CD4-positive, CD25-positive, alpha-beta regulatory T cell (primary cell): ENCODE measurements at regions not wholly inside any gene's neighbourhood (a gene's known extent, or its start where the extent isn't known, plus 50 kb on each side); places are given as distances from the start of the nearest gene placed in this dataset.
A peak's percentile ranks its signal among the peaks of the same experiment; 100 is the strongest.
"Not testable (repeated sequence)": the region's sequence is repeated elsewhere in the genome, so short reads cannot be mapped to it uniquely, and the experiment has no call there.

Experiments used
- ATAC-seq, 2 donors: fragments of 150-1000 bp; cut with Tn5 transposase; one replicate each; pipeline ENCODE4 v1.10.0; 2021; ENCODE audit warnings: low read depth in 2 of 2, moderate number of reproducible peaks in 2 of 2, moderate library complexity in 1 of 2
- DNase-seq, 3 donors: peaks; one replicate each; pipeline versions ENCODE4 v3.0.0 to v3.0.0-alpha.2; 2012 to 2022; ENCODE audit warnings: mixed read lengths in 1 of 3
- H3K27ac ChIP-seq: one replicate; pipeline ENCODE4 v1.7.0; 2013; ENCODE audit warnings: mild to moderate bottlenecking, low read length; ENCODE audit not compliant: insufficient read depth, poor library complexity, severe bottlenecking
- H3K27me3 ChIP-seq: one replicate; pipeline ENCODE4 v1.7.0; 2013; ENCODE audit warnings: low read length; ENCODE audit not compliant: control insufficient read depth, insufficient read depth
- H3K36me3 ChIP-seq: one replicate; pipeline ENCODE4 v1.7.0; 2013; ENCODE audit warnings: mild to moderate bottlenecking, low read length, moderate library complexity; ENCODE audit not compliant: control insufficient read depth, insufficient read depth
- H3K4me1 ChIP-seq: 2 replicates; pipeline ENCODE4 v1.7.0; 2013; ENCODE audit warnings: mild to moderate bottlenecking, low read length; ENCODE audit not compliant: insufficient read depth, control insufficient read depth, poor library complexity, severe bottlenecking
- H3K4me3 ChIP-seq: one replicate; pipeline ENCODE4 v1.7.0; 2013; ENCODE audit warnings: low read depth, mild to moderate bottlenecking, low read length, moderate library complexity
- H3K9me3 ChIP-seq, 2 experiments: 1 replicate in 1 of 2; 2 replicates in 1 of 2; pipeline ENCODE4 v1.7.0; 2013; ENCODE audit warnings: low read length in 2 of 2, mild to moderate bottlenecking in 1 of 2, moderate library complexity in 1 of 2; ENCODE audit not compliant: control insufficient read depth in 2 of 2
- H3K27ac Mint-ChIP-seq, 3 donors: one replicate each; pipeline ENCODE4 v1.8.0; 2020 to 2022; ENCODE audit warnings: mild to moderate bottlenecking in 3 of 3, mixed read lengths in 3 of 3, moderate library complexity in 2 of 3
- H3K27me3 Mint-ChIP-seq: one replicate; pipeline ENCODE4 v1.8.0; 2022; ENCODE audit warnings: mild to moderate bottlenecking, mixed read lengths
- H3K36me3 Mint-ChIP-seq: one replicate; pipeline ENCODE4 v1.8.0; 2020; ENCODE audit warnings: mixed read lengths
- H3K4me1 Mint-ChIP-seq, 4 donors: one replicate each; pipeline ENCODE4 v1.8.0; 2020 to 2022; ENCODE audit warnings: mixed read lengths in 4 of 4, mild to moderate bottlenecking in 1 of 4
- H3K4me3 Mint-ChIP-seq, 4 donors: one replicate each; pipeline ENCODE4 v1.8.0; 2020 to 2022; ENCODE audit warnings: mild to moderate bottlenecking in 4 of 4, mixed read lengths in 4 of 4, moderate library complexity in 3 of 4
- H3K9me3 Mint-ChIP-seq, 7 donors: one replicate each; pipeline ENCODE4 v1.8.0; 2020 to 2022; ENCODE audit warnings: mixed read lengths in 7 of 7, mild to moderate bottlenecking in 3 of 7, moderate library complexity in 2 of 7

DNA sequence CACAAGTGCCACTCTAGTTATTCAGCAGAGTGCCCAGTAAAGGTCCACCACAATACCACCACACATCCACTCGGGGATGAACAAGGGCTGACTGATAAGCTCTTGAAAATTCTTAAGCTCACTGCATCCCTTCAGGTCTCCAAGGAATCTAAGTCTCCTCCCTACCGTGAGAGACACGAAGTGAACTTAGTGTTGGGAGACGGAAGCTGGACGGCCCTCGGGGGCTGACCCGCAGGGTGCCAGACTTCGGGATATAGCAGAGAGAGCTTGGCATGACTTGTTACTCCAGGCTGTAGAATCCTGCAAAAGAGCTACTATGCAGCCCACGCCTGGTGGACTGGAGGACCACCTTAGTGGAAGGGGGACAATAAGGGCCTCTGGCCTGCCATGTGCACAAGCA, 75.1 kb downstream of the LYZL1 start:
- H3K9me3 ChIP-seq, H3K27me3 ChIP-seq, H3K36me3 ChIP-seq, H3K4me1 Mint-ChIP-seq, H3K36me3 Mint-ChIP-seq, H3K4me3 ChIP-seq, H3K4me3 Mint-ChIP-seq, H3K9me3 Mint-ChIP-seq, H3K4me1 ChIP-seq, H3K27ac Mint-ChIP-seq, DNase-seq, H3K27me3 Mint-ChIP-seq, ATAC-seq, H3K27ac ChIP-seq: not testable (repeated sequence)

DNA sequence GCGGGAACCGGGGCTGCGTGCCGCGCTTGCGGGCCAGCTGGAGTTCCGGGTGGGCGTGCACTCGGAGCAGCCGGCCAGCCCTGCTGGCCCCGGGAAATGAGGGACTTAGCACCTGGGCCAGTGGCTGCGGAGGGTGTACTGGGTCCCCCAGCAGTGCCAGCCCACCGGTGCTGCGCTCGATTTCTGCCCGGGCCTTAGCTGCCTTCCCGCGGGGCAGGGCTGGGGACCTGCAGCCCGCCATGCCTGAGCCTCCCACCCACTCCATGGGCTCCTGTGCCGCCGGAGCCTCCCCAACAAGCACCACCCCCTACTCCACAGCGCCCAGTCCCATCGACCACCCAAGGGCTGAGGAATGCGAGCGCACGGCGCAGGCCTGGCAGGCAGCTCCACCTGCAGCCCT, 77.3 kb downstream of the LYZL1 start:
- not testable (repeated sequence) for H3K4me3 Mint-ChIP-seq, ATAC-seq, H3K27ac Mint-ChIP-seq, H3K4me3 ChIP-seq, H3K9me3 Mint-ChIP-seq, H3K27me3 ChIP-seq, H3K4me1 ChIP-seq, H3K27ac ChIP-seq, H3K27me3 Mint-ChIP-seq, H3K4me1 Mint-ChIP-seq, H3K36me3 Mint-ChIP-seq, DNase-seq, H3K36me3 ChIP-seq, H3K9me3 ChIP-seq

DNA sequence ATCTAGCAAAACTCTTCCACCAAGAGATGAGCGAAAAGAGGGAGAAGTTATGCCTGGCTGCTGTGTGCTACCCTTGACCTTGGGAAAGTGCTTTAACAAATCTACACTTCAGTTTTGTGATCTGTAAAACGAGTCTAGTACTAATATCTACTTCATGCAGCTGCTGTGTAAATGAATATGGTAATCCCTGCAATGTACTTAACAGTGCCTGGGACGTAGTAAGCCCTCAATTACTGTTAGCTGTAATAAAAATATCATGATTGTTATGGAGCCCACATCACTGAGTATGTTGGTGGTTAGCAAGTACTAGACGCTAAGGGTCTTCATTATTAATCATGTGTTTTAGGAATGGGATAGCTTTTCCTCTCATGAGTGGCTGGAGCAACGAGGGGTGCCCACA, 80.5 kb downstream of the LYZL1 start:
- Mint-ChIP-seq H3K4me3 (no peak overlapping the region), H3K27me3 (peaks cover 12% of the 10 kb centered on the region), H3K9me3 (no peaks in the 10 kb centered on the region), H3K27ac (no peak overlapping the region), H3K4me1 (no peaks in the 10 kb centered on the region), H3K36me3 (no peaks in the 10 kb centered on the region)
- H3K4me3 ChIP-seq: no peak overlapping the region
- ATAC-seq: no peak
- H3K4me1 ChIP-seq: no peaks in the 10 kb centered on the region
- no peaks in the 10 kb centered on the region for H3K36me3 ChIP-seq
- H3K27ac ChIP-seq: no peak overlapping the region
- H3K27me3 ChIP-seq: no peaks in the 10 kb centered on the region
- no peak for DNase-seq
- H3K9me3 ChIP-seq: no peaks in the 10 kb centered on the region

DNA sequence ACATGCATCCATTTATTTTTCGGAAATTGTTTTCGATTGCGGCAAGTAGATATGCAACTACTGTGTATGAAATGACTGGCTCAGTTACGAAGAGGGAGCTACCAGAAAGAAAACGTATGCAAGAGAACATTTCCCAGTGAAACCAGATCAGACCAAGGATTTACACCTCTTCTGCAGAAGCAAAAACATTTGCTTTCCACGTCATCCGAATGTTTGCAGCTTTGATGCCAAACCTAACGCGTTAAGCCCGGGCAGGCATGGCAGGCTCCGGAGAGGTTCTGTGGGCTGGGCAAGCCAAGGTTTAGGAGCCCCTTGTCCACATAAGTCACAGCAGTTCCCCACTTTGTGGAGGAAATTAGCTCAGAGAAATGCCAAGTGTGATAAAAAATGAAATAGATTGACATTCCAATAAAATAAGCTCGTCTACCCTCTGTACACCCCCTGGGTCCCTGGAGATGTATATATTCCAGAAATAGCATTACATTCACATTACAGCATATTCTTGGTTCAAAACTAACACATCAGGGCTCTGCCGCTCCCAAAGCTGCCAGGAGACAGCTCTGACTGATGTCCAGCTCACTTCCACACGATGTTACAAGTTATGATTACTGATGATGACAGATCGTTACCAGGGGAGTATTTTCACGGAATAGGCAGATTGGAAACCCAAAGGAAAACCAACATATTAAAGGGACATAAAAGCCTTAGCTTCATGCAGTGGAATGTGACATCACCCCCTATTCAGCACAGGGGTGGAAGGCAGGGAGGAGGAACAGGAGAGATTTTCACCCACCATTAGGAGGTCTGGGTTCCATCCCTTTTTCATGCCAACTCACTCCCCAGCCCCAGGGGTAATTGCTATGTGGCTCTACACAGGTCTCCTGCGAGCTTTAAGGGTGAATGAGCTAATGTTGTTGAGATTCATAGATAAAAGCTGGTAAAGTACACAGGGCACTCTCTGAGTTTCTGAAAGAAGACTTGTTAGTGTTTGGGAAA, 81.5 kb downstream of the LYZL1 start:
- Mint-ChIP-seq H3K4me3 (no peak overlapping the region), H3K36me3 (no peaks in the 10 kb centered on the region), H3K27ac (no peak overlapping the region), H3K27me3 (peaks cover 12% of the 10 kb centered on the region), H3K9me3 (no peaks in the 10 kb centered on the region), H3K4me1 (no peaks in the 10 kb centered on the region)
- ATAC-seq (no peak), DNase-seq (no peak)
- no peak overlapping the region for H3K4me3 ChIP-seq
- no peaks in the 10 kb centered on the region for H3K4me1 ChIP-seq
- no peaks in the 10 kb centered on the region for H3K36me3 ChIP-seq
- no peak overlapping the region for H3K27ac ChIP-seq
- H3K27me3 ChIP-seq: no peaks in the 10 kb centered on the region
- no peaks in the 10 kb centered on the region for H3K9me3 ChIP-seq

DNA sequence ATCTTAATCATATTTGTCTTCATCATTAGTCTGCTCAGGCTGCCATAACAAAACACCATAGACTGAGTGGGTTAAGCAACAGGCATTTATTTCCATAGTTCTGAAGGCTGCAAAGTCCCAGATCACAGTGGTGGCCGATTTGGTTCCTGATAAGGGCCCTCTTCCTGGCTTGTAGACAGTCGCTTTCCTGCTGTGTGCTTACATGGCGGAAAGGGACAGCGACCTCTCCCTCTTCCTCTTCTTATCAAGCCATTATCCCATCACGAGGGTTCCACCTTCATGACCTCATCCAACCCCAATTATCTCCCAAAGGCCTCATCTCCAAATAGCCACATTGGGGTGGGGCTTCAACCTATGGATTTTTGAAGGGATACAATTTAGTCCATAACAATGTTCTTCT, 84.0 kb downstream of the LYZL1 start:
- Histone ChIP-seq H3K27ac (no peak overlapping the region), H3K9me3 (no peaks in the 10 kb centered on the region), H3K27me3 (no peaks in the 10 kb centered on the region), H3K4me3 (no peak overlapping the region), H3K4me1 (no peaks in the 10 kb centered on the region), H3K36me3 (no peaks in the 10 kb centered on the region)
- Mint-ChIP-seq H3K9me3 (no peaks in the 10 kb centered on the region), H3K4me3 (no peak overlapping the region), H3K27me3 (peaks cover 17% of the 10 kb centered on the region), H3K27ac (no peak overlapping the region), H3K4me1 (no peaks in the 10 kb centered on the region), H3K36me3 (no peaks in the 10 kb centered on the region)
- DNase-seq (no peak), ATAC-seq (no peak)

DNA sequence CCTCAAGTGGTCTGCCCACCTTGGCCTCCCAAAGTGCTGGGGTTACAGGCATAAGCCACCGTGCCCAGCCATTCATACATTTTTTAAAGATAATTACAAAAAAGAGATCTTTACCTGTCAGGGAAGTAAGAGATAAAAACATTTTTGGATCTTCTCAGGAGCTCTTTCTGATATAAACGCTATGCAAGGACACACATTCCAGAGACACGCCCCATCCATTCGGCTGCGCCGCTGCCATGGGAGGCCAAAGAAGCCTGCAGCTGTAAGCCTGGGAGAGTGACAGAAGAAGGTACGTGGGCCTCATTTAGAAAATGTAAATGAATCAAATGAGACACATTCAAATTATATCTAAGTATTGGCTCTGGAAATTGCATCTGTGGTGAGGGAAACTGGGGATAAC, 85.3 kb downstream of the LYZL1 start:
- H3K4me3 Mint-ChIP-seq: no peak overlapping the region
- DNase-seq: no peak
- Histone ChIP-seq H3K36me3 (no peaks in the 10 kb centered on the region), H3K27ac (no peak overlapping the region), H3K9me3 (no peaks in the 10 kb centered on the region), H3K4me1 (no peaks in the 10 kb centered on the region), H3K27me3 (no peaks in the 10 kb centered on the region), H3K4me3 (no peak overlapping the region)
- no peak overlapping the region for H3K27ac Mint-ChIP-seq
- H3K27me3 Mint-ChIP-seq: peaks cover 11% of the 10 kb centered on the region
- H3K36me3 Mint-ChIP-seq: no peaks in the 10 kb centered on the region
- no peaks in the 10 kb centered on the region for H3K4me1 Mint-ChIP-seq
- no peak for ATAC-seq
- H3K9me3 Mint-ChIP-seq: no peaks in the 10 kb centered on the region

DNA sequence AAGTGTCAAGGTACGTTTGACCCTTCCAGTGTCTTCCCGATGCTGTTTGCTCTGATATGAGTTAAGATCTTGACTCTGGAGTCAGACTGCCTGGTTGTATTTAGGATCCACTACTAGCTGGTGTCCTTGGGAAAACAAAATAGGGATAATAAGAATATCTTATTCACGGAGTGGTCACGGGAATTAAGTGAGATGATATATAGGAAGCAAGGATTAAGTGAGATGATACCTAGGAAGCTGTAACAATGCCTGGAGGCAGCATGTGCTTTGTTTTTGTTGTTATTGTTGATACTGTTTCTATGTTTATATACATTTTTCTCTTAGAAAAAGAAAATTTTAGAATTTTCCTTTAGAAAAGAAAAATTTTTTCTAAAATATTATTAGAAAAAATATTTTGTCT, 87.0 kb downstream of the LYZL1 start:
- H3K4me3 Mint-ChIP-seq: no peak overlapping the region
- Histone ChIP-seq H3K36me3 (no peaks in the 10 kb centered on the region), H3K4me1 (no peaks in the 10 kb centered on the region), H3K4me3 (no peak overlapping the region), H3K9me3 (no peaks in the 10 kb centered on the region), H3K27me3 (no peaks in the 10 kb centered on the region), H3K27ac (no peak overlapping the region)
- H3K27ac Mint-ChIP-seq: no peak overlapping the region
- peaks cover 0 to 6% (median 0%) of the 10 kb centered on the region in 4 donors for H3K4me1 Mint-ChIP-seq
- ATAC-seq (no peak), DNase-seq (no peak)
- H3K27me3 Mint-ChIP-seq: peaks cover 10% of the 10 kb centered on the region
- no peaks in the 10 kb centered on the region for H3K9me3 Mint-ChIP-seq
- H3K36me3 Mint-ChIP-seq: no peaks in the 10 kb centered on the region

DNA sequence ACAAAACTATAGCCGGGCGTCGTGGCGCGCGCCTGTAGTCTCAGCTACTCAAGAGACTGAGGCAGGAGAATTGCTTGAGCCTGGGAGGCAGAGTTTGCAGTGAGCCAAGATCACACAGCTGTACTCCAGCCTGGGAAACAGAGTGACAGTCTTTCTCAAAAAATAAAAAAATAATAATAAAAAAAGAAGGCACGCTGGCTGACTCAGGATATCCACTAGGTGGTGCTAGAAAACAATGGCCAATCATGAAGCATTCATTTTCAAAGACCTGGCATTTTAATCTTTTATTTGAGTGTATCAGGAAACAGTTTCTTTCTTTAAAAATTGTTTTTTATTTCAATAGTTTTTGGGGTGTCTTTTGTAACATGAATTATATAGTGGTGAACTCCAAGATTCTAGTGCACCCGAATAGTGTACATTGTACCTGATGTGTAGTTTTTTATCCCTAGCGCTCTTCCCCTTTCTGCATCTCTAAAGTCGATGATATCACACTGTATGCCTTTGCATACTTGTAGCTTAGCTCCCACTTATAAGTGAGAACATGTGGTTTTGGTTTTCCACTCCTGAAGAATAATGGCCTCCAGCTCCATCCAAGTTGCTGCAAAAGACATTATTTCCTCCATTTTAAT, 88.6 kb downstream of the LYZL1 start:
- Mint-ChIP-seq H3K27me3 (peaks cover 5% of the 10 kb centered on the region), H3K27ac (no peak overlapping the region)

More for the DNA sequence above, 88.6 kb downstream of the LYZL1 start:
- Mint-ChIP-seq H3K36me3 (no peaks in the 10 kb centered on the region), H3K9me3 (no peaks in the 10 kb centered on the region), H3K4me3 (no peak overlapping the region), H3K4me1 (peaks cover 0 to 6% (median 0%) of the 10 kb centered on the region in 4 donors)
- Histone ChIP-seq H3K4me1 (no peaks in the 10 kb centered on the region), H3K27me3 (no peaks in the 10 kb centered on the region), H3K27ac (no peak overlapping the region), H3K36me3 (no peaks in the 10 kb centered on the region), H3K9me3 (no peaks in the 10 kb centered on the region), H3K4me3 (no peak overlapping the region)
- ATAC-seq: no peak
- peak in 2 of 3 donors; percentile 6 to 25 for DNase-seq
